IPS DF 6.9 (cell line): ENCODE measurements at regions not wholly inside any gene's neighbourhood (a gene's known extent, or its start where the extent isn't known, plus 50 kb on each side); places are given as distances from the start of the nearest gene placed in this dataset.

Experiments
- DNase-seq: peaks from one replicate; pipeline ENCODE4 v3.0.0-alpha.2; 2013; ENCODE audit warnings: low read depth, low spot score
- H3K27ac ChIP-seq: one replicate; pipeline ENCODE4 v1.5.1; 2013; ENCODE audit warnings: low read length, control low read depth
- H3K27me3 ChIP-seq: 2 replicates; pipeline ENCODE4 v1.6.1; 2013; ENCODE audit warnings: mild to moderate bottlenecking, low read length; ENCODE audit not compliant: control insufficient read depth, insufficient read depth
- H3K36me3 ChIP-seq: 2 replicates; pipeline ENCODE4 v1.6.1; 2013; ENCODE audit warnings: low read length; ENCODE audit not compliant: control insufficient read depth, insufficient read depth
- H3K4me1 ChIP-seq: 2 replicates; pipeline ENCODE4 v1.6.1; 2013; ENCODE audit warnings: low read length; ENCODE audit not compliant: control insufficient read depth, insufficient read depth
- H3K4me3 ChIP-seq: 2 replicates; pipeline ENCODE4 v1.5.1; 2013; ENCODE audit warnings: mild to moderate bottlenecking, low read length
- H3K9me3 ChIP-seq: 2 replicates; pipeline ENCODE4 v1.6.1; 2013; ENCODE audit warnings: low read length, inconsistent platforms; ENCODE audit not compliant: control insufficient read depth, insufficient read depth
- WGBS: extraction: QIAGEN DNeasy Blood & Tissue Kit; methylation state at CpG from one replicate; pipeline ENCODE4 v1.1.7; 2013; ENCODE audit warnings: mixed read lengths, missing lambda C conversion rate; ENCODE audit not compliant: insufficient read length, insufficient coverage; 5-methylcytosine and 5-hydroxymethylcytosine counted together

- Histone ChIP-seq H3K27me3 (no peaks in the 10 kb centered on the region), H3K4me1 (peaks cover 1% of the 10 kb centered on the region; the same call in 1 of the 2 replicates), H3K36me3 (no peaks in the 10 kb centered on the region), H3K27ac (no peak overlapping the region), H3K4me3 (no peak overlapping the region), H3K9me3 (no peaks in the 10 kb centered on the region)
- WGBS: no CpG with 5 or more reads among the region's 6 CpGs
- no peak for DNase-seq
Observed at GRCh38 chr10:21413268-21413667, 112.2 kb downstream of the SKIDA1 start.

- H3K4me1 ChIP-seq: peaks cover 2% of the 10 kb centered on the region; the same call in 1 of the 2 replicates
- no peaks in the 10 kb centered on the region for H3K27me3 ChIP-seq
- no peak overlapping the region for H3K4me3 ChIP-seq
- no peaks in the 10 kb centered on the region; the same call in 1 of the 2 replicates for H3K9me3 ChIP-seq
- DNase-seq: no peak
- WGBS: no CpG with 5 or more reads among the region's 7 CpGs
- no peaks in the 10 kb centered on the region for H3K36me3 ChIP-seq
- H3K27ac ChIP-seq: no peak overlapping the region
Observed at GRCh38 chr10:21406595-21407193, 118.8 kb downstream of the SKIDA1 start.

GRCh38 chr10:21405981-21406380 lies 119.5 kb downstream of the SKIDA1 start:
- WGBS: no CpG with 5 or more reads among the region's 8 CpGs
- Histone ChIP-seq H3K27ac (no peak overlapping the region), H3K4me1 (peaks cover 2% of the 10 kb centered on the region; the same call in 1 of the 2 replicates), H3K9me3 (no peaks in the 10 kb centered on the region; the same call in 1 of the 2 replicates), H3K27me3 (no peaks in the 10 kb centered on the region), H3K36me3 (no peaks in the 10 kb centered on the region), H3K4me3 (no peak overlapping the region)
- DNase-seq: no peak

- peaks cover 2% of the 10 kb centered on the region; the same call in 1 of the 2 replicates for H3K4me1 ChIP-seq
- no peak overlapping the region for H3K4me3 ChIP-seq
- DNase-seq: no peak
- H3K9me3 ChIP-seq: no peaks in the 10 kb centered on the region; the same call in 1 of the 2 replicates
- H3K36me3 ChIP-seq: no peaks in the 10 kb centered on the region
- H3K27ac ChIP-seq: no peak overlapping the region
- WGBS: no CpG with 5 or more reads among the region's 8 CpGs
- H3K27me3 ChIP-seq: no peaks in the 10 kb centered on the region
Observed at GRCh38 chr10:21403256-21404015, 122.0 kb downstream of the SKIDA1 start.

- no peaks in the 10 kb centered on the region for H3K36me3 ChIP-seq
- H3K4me1 ChIP-seq: peaks cover 2% of the 10 kb centered on the region; the same call in 1 of the 2 replicates
- no peak for DNase-seq
- no peak overlapping the region for H3K27ac ChIP-seq
- H3K9me3 ChIP-seq: no peaks in the 10 kb centered on the region; the same call in 1 of the 2 replicates
- WGBS: no CpG with 5 or more reads among the region's 4 CpGs
- H3K4me3 ChIP-seq: no peak overlapping the region
- H3K27me3 ChIP-seq: no peaks in the 10 kb centered on the region
Observed at GRCh38 chr10:21402606-21403083, 122.8 kb downstream of the SKIDA1 start.

GRCh38 chr10:21401196-21401595 lies 124.3 kb downstream of the SKIDA1 start:
- H3K4me3 ChIP-seq: no peak overlapping the region
- H3K36me3 ChIP-seq: no peaks in the 10 kb centered on the region
- no peak for DNase-seq
- H3K27ac ChIP-seq: no peak overlapping the region
- no peaks in the 10 kb centered on the region; the same call in 1 of the 2 replicates for H3K9me3 ChIP-seq
- WGBS: no CpG with 5 or more reads among the region's 2 CpGs
- peaks cover 2% of the 10 kb centered on the region; the same call in 1 of the 2 replicates for H3K4me1 ChIP-seq
- H3K27me3 ChIP-seq: no peaks in the 10 kb centered on the region

- Histone ChIP-seq H3K36me3 (no peaks in the 10 kb centered on the region), H3K9me3 (no peaks in the 10 kb centered on the region), H3K4me1 (no peaks in the 10 kb centered on the region), H3K27ac (no peak overlapping the region), H3K27me3 (no peaks in the 10 kb centered on the region), H3K4me3 (no peak overlapping the region)
- no CpG with 5 or more reads among the region's 6 CpGs for WGBS
- DNase-seq: no peak
Observed at GRCh38 chr10:21399392-21400035, 126.0 kb downstream of the SKIDA1 start.

GRCh38 chr10:21398563-21399231 lies 126.8 kb downstream of the SKIDA1 start:
- Histone ChIP-seq H3K36me3 (no peaks in the 10 kb centered on the region), H3K27ac (no peak overlapping the region), H3K9me3 (no peaks in the 10 kb centered on the region; the same call in 1 of the 2 replicates), H3K4me1 (no peaks in the 10 kb centered on the region), H3K4me3 (no peak overlapping the region), H3K27me3 (no peaks in the 10 kb centered on the region)
- WGBS: no CpG with 5 or more reads among the region's 2 CpGs
- no peak for DNase-seq

GRCh38 chr10:21396889-21397288 lies 128.6 kb downstream of the SKIDA1 start:
- Histone ChIP-seq H3K9me3 (no peaks in the 10 kb centered on the region; the same call in 1 of the 2 replicates), H3K36me3 (no peaks in the 10 kb centered on the region), H3K4me1 (no peaks in the 10 kb centered on the region; the same call in 1 of the 2 replicates), H3K27ac (no peak overlapping the region), H3K27me3 (no peaks in the 10 kb centered on the region), H3K4me3 (no peak overlapping the region)
- WGBS: no CpG with 5 or more reads among the region's 1 CpG
- DNase-seq: no peak

GRCh38 chr10:21393931-21394330 lies 131.6 kb downstream of the SKIDA1 start:
- no CpG with 5 or more reads among the region's 20 CpGs for WGBS
- Histone ChIP-seq H3K36me3 (no peaks in the 10 kb centered on the region), H3K4me1 (peaks cover under 1% of the 10 kb centered on the region; the same call in 1 of the 2 replicates), H3K27me3 (no peaks in the 10 kb centered on the region), H3K4me3 (no peak overlapping the region), H3K9me3 (no peaks in the 10 kb centered on the region; the same call in 1 of the 2 replicates), H3K27ac (no peak overlapping the region)
- DNase-seq: no peak
